ENCODE measurements at regions not wholly inside any gene's neighbourhood (a gene's known extent, or its start where the extent isn't known, plus 50 kb on each side); places are given as distances from the start of the nearest gene placed in this dataset.

DNA sequence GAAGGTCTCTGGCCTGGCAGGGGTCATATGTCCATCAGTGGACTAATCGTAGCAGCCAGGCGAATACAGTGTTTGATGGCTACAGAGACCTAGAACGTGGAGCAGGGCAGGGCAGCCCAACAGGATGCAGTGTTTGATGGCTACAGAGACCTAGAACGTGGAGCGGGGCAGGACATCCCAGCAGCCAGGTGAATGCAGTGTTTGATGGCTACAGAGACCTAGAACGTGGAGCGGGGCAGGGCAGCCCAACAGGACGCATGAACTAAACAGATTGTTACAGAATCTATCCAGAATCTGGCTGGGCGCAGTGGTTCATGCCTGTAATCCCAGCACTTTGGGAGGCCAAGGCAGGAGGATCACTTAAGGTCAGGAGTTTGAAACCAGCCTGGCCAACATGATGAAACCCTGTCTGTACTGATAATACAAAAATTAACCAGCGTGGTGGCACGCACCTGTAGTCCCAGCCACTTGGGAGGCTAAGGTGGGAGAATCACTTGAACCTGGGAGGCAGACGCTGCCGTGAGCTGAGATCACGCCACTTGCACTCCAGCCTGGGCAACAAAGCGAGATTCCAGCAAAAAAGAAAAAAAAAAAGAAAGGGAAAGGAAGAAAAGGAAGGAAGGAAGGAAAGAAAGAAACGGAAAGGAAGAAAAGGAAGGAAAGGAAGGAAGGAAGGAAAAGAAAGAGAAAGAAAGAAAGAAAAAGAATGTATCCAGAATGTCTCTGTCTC, 65.2 kb upstream of the RPH3AL start:
- no peak overlapping the region for H3K27ac ChIP-seq (ENCODE audit: low read depth, low read length, poor library complexity, severe bottlenecking)
- no peak for DNase-seq (ENCODE audit: low spot score)
- H3K9me3 ChIP-seq (ENCODE audit: low read depth, low read length, poor library complexity, severe bottlenecking) = no peaks in the 10 kb centered on the region
- no peak for TF ChIP-seq EZH2 (IDR thresholded peaks at IDR 0.05; ENCODE audit: borderline replicate concordance, low read depth, low read length, poor library complexity, severe bottlenecking)
- TF ChIP-seq, protein P1, sequence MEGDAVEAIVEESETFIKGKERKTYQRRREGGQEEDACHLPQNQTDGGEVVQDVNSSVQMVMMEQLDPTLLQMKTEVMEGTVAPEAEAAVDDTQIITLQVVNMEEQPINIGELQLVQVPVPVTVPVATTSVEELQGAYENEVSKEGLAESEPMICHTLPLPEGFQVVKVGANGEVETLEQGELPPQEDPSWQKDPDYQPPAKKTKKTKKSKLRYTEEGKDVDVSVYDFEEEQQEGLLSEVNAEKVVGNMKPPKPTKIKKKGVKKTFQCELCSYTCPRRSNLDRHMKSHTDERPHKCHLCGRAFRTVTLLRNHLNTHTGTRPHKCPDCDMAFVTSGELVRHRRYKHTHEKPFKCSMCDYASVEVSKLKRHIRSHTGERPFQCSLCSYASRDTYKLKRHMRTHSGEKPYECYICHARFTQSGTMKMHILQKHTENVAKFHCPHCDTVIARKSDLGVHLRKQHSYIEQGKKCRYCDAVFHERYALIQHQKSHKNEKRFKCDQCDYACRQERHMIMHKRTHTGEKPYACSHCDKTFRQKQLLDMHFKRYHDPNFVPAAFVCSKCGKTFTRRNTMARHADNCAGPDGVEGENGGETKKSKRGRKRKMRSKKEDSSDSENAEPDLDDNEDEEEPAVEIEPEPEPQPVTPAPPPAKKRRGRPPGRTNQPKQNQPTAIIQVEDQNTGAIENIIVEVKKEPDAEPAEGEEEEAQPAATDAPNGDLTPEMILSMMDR (conservative IDR thresholded peaks at IDR 0.05; ENCODE audit: low read depth, low read length) = no peak
- peaks cover 10% of the 10 kb centered on the region for H3K36me3 ChIP-seq (ENCODE audit: insufficient read depth, low read length, poor library complexity, severe bottlenecking)
- no peaks in the 10 kb centered on the region for H3K4me1 ChIP-seq (ENCODE audit: insufficient read depth, low read length, poor library complexity, severe bottlenecking)
- no peaks in the 10 kb centered on the region for H3K27me3 ChIP-seq (replicated peaks; ENCODE audit: insufficient read depth, low read depth, low read length, poor library complexity)
- intact Hi-C loops (cut with micrococcal nuclease; ENCODE audit: unreplicated experiment) = no loop called here
- H3K4me3 ChIP-seq (ENCODE audit: low read depth, low read length, poor library complexity, severe bottlenecking) = no peak overlapping the region
- CTCF ChIA-PET = no interaction called here
- POLR2A ChIA-PET (ENCODE audit: low non-redundant PET) = no interaction called here
- BruUV-seq (replicated peaks) = no TSS peak

DNA sequence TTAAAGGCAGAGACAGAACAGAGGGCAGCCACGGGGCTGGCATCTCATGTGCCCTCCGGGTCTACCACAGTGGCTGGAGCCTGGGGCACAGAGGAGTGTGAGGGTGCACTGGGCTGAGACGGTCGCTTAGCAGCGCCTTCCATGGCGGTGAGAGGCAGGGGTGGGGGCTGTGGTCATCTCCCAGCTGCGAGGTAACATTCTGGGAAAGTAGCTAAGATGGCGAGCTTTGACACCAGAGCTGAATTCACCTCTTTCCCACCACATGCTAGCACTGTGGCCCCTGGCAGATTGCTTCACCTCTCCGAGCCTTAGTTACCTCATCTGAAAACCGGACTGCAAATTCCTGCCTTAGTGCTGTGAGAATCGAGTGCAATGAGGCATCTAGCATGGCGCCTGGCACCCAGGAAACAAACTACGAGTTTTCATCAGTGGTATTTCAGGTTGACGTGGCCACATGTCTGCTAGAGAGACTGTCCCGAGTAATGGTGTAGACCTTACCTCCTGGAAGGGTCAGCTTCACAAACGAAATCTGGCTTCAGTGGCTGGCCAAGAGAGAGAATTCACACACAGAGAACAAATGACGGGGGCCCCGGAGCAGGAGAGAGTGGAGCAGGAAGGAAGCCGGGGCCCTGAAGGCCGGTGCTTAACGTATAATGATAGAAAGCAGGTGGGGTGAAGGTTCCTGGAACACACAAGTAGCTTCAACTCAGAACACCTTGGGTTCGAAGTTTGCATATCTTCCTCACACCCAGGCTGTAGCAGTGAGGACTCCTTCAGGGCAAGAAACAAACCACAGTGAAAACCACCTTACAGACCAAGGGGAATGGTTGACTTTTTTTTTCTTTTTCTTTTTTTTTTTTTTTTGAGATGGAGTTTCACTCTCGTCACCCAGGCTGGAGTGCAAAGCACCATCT, 63.9 kb upstream of the RPH3AL start:
- no peak overlapping the region for H3K4me3 ChIP-seq (ENCODE audit: low read depth, low read length, poor library complexity, severe bottlenecking)
- intact Hi-C loops (cut with micrococcal nuclease; ENCODE audit: unreplicated experiment) = no loop called here
- DNase-seq (ENCODE audit: low spot score) = no peak
- H3K9me3 ChIP-seq (ENCODE audit: low read depth, low read length, poor library complexity, severe bottlenecking) = no peaks in the 10 kb centered on the region
- no TSS peak for BruUV-seq (replicated peaks)
- CTCF ChIA-PET = no interaction called here
- H3K4me1 ChIP-seq (ENCODE audit: insufficient read depth, low read length, poor library complexity, severe bottlenecking) = peaks cover 10% of the 10 kb centered on the region
- H3K36me3 ChIP-seq (ENCODE audit: insufficient read depth, low read length, poor library complexity, severe bottlenecking) = peaks cover 10% of the 10 kb centered on the region
- no peak overlapping the region for H3K27ac ChIP-seq (ENCODE audit: low read depth, low read length, poor library complexity, severe bottlenecking)
- POLR2A ChIA-PET (ENCODE audit: low non-redundant PET) = interaction anchor here (0.7 kb wide), 1 partner anchor 12 kb away, joined by 3 read pairs; no protein-coding TSS in a partner anchor
- no peaks in the 10 kb centered on the region for H3K27me3 ChIP-seq (replicated peaks; ENCODE audit: insufficient read depth, low read depth, low read length, poor library complexity)
- TF ChIP-seq, protein P1 (conservative IDR thresholded peaks at IDR 0.05; ENCODE audit: low read depth, low read length) = no peak
- no peak for TF ChIP-seq EZH2 (IDR thresholded peaks at IDR 0.05; ENCODE audit: borderline replicate concordance, low read depth, low read length, poor library complexity, severe bottlenecking)

DNA sequence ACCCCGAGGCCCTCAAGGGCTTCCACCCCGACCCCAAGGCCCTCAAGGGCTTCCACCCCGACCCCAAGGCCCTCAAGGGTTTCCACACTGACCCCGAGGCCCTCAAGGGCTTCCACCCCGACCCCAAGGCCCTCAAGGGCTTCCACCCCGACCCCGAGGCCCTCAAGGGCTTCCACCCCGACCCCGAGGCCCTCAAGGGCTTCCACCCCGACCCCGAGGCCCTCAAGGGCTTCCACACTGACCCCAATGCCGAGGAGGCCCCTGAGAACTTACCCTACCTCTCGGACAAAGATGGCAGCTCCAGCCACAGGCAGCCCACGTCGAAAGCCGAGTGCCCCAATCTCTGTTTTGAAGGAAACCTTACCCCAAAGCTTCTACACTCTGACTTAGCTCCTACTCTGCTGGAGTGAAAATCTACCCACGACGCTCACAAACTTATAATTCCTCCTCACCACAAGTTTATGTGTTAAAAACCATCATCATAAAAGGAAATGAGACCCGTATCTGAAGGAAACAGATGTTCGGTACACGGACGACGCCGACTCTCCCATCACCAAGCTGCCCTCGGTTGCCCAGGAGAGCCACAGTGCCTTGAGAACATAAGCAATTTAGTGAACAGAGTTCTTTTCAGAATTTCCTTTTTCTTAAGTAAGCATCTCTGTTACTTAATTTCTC, 61.2 kb upstream of the RPH3AL start:
- POLR2A ChIA-PET (ENCODE audit: low non-redundant PET) = no interaction called here
- no peak for TF ChIP-seq EZH2 (IDR thresholded peaks at IDR 0.05; ENCODE audit: borderline replicate concordance, low read depth, low read length, poor library complexity, severe bottlenecking)
- TF ChIP-seq, protein P1 (conservative IDR thresholded peaks at IDR 0.05; ENCODE audit: low read depth, low read length) = no peak
- peaks cover 16% of the 10 kb centered on the region for H3K4me1 ChIP-seq (ENCODE audit: insufficient read depth, low read length, poor library complexity, severe bottlenecking)
- intact Hi-C loops (cut with micrococcal nuclease; ENCODE audit: unreplicated experiment) = loop anchor here (5.0 kb wide), 1 partner anchor 568 kb away; no protein-coding TSS in a partner anchor
- H3K27ac ChIP-seq (ENCODE audit: low read depth, low read length, poor library complexity, severe bottlenecking) = no peak overlapping the region
- no peaks in the 10 kb centered on the region for H3K9me3 ChIP-seq (ENCODE audit: low read depth, low read length, poor library complexity, severe bottlenecking)
- no TSS peak for BruUV-seq (replicated peaks)
- H3K4me3 ChIP-seq (ENCODE audit: low read depth, low read length, poor library complexity, severe bottlenecking) = no peak overlapping the region
- CTCF ChIA-PET = no interaction called here
- no peak for DNase-seq (ENCODE audit: low spot score)
- no peaks in the 10 kb centered on the region for H3K27me3 ChIP-seq (replicated peaks; ENCODE audit: insufficient read depth, low read depth, low read length, poor library complexity)
- peaks cover 10% of the 10 kb centered on the region for H3K36me3 ChIP-seq (ENCODE audit: insufficient read depth, low read length, poor library complexity, severe bottlenecking)
